ENCODE measurements at regions not wholly inside any gene's neighbourhood (a gene's known extent, or its start where the extent isn't known, plus 50 kb on each side); places are given as distances from the start of the nearest gene placed in this dataset.

DNA sequence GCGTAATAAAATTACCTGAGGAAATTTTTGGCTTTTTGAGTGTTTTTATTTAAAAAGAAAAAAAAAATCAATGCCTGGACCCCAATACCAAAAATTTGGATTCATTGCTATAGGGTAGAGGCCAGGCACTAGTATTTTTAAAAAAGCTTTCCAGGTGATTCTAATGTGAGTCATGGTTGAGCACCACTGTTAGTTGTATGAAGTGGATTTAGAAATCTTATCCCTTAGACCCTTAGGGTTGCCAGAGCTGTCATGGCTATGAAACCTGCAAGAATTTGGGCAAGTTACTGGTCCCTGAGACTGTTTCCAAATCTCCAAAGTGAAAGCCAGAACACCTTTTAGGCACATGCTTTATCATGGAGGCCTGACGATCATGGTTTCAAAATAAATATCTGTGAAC is 262.5 kb downstream of the AHR start:
- Histone ChIP-seq H3F3A (ENCODE audit: insufficient read depth) (no peaks in the 10 kb centered on the region), H3K36me3 (ENCODE audit: low read length) (no peaks in the 10 kb centered on the region), H3K79me2 (ENCODE audit: insufficient read depth, low read length) (no peaks in the 10 kb centered on the region), H3K9ac (ENCODE audit: low read length) (no peak overlapping the region), H4K20me1 (ENCODE audit: low read depth, low read length) (no peaks in the 10 kb centered on the region), H3K4me3 (ENCODE audit: insufficient read depth, low read length, poor library complexity, severe bottlenecking) (no peak overlapping the region), H3K27me3 (ENCODE audit: low read length) (no peaks in the 10 kb centered on the region), H3K4me2 (ENCODE audit: low read depth, low read length, poor library complexity, severe bottlenecking) (no peak overlapping the region), H3K9me3 (ENCODE audit: insufficient read depth, low read length) (no peaks in the 10 kb centered on the region), H3K27ac (ENCODE audit: low read depth, low read length) (no peak overlapping the region), H3K9me2 (replicated peaks; ENCODE audit: insufficient read depth, low read length) (no peaks in the 10 kb centered on the region), H2AFZ (ENCODE audit: low read depth, low read length, severe bottlenecking) (no peak overlapping the region)
- TF ChIP-seq CTCF (IDR thresholded peaks at IDR 0.05; ENCODE audit: insufficient read depth, low read length, poor library complexity, severe bottlenecking) = no peak
- TF ChIP-seq EZH2phosphoT487 (conservative IDR thresholded peaks at IDR 0.05; ENCODE audit: low read length) = no peak

DNA sequence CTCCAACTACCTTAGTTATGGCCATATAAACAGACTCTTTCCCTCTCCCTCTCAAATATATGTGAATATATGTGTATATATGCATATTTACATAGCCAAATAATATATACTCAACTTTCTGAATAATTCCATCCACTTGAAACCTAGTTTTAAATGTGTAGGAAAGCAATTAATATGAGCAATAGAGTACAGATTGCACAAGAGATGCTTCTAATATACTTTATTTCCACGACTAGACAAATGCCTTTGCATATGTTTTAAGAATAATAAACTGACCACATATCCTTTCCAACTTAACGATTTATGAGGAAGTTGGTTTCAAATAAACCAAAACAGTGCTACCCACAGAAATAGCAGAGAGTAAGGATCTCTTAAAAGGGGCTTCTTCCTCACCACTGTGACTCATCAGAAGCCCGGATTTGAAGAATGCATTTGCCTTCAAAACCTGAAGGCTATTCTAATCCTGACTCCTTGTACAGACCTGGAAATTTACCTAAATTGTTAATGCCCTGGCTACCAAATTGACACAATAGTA is 266.3 kb downstream of the AHR start:
- Histone ChIP-seq H4K20me1 (ENCODE audit: low read depth, low read length) (no peaks in the 10 kb centered on the region), H3K4me3 (ENCODE audit: insufficient read depth, low read length, poor library complexity, severe bottlenecking) (no peak overlapping the region), H2AFZ (ENCODE audit: low read depth, low read length, severe bottlenecking) (no peak overlapping the region), H3K27me3 (ENCODE audit: low read length) (no peaks in the 10 kb centered on the region), H3K4me2 (ENCODE audit: low read depth, low read length, poor library complexity, severe bottlenecking) (no peak overlapping the region), H3K79me2 (ENCODE audit: insufficient read depth, low read length) (no peaks in the 10 kb centered on the region), H3K9ac (ENCODE audit: low read length) (no peak overlapping the region), H3K36me3 (ENCODE audit: low read length) (no peaks in the 10 kb centered on the region), H3F3A (ENCODE audit: insufficient read depth) (no peaks in the 10 kb centered on the region), H3K27ac (ENCODE audit: low read depth, low read length) (no peak overlapping the region), H3K9me3 (ENCODE audit: insufficient read depth, low read length) (no peaks in the 10 kb centered on the region), H3K9me2 (replicated peaks; ENCODE audit: insufficient read depth, low read length) (no peaks in the 10 kb centered on the region)
- TF ChIP-seq CTCF (IDR thresholded peaks at IDR 0.05; ENCODE audit: insufficient read depth, low read length, poor library complexity, severe bottlenecking) (no peak), EZH2phosphoT487 (conservative IDR thresholded peaks at IDR 0.05; ENCODE audit: low read length) (no peak)

DNA sequence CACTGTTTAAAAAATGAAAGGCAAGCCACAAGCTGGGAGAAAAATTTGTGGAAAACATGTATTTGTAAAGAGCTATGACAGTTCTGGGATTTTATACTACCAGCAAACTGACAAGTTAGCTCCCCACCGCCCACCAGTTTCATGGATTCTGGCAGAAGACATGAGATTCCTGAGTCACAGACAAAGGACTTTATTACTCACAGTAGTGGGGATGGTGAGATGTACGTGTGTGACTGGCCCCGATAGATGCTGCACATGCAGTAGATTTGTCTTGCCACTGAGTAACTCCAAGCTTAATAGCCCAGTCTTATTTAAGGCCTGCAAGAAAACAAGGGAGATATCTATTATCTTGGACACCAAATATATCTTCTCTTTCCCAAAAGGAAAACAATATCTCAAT is 281.7 kb downstream of the AHR start:
- H3K4me2 ChIP-seq (ENCODE audit: low read depth, low read length, poor library complexity, severe bottlenecking) = no peak overlapping the region
- H3K79me2 ChIP-seq (ENCODE audit: insufficient read depth, low read length) = no peaks in the 10 kb centered on the region
- no peaks in the 10 kb centered on the region for H3K27me3 ChIP-seq (ENCODE audit: low read length)
- no peaks in the 10 kb centered on the region for H3K9me3 ChIP-seq (ENCODE audit: insufficient read depth, low read length)
- TF ChIP-seq CTCF (IDR thresholded peaks at IDR 0.05; ENCODE audit: insufficient read depth, low read length, poor library complexity, severe bottlenecking) (no peak), EZH2phosphoT487 (conservative IDR thresholded peaks at IDR 0.05; ENCODE audit: low read length) (no peak)
- no peaks in the 10 kb centered on the region for H4K20me1 ChIP-seq (ENCODE audit: low read depth, low read length)
- H2AFZ ChIP-seq (ENCODE audit: low read depth, low read length, severe bottlenecking) = no peak overlapping the region
- no peaks in the 10 kb centered on the region for H3K36me3 ChIP-seq (ENCODE audit: low read length)
- H3K9ac ChIP-seq (ENCODE audit: low read length) = no peak overlapping the region
- H3K4me3 ChIP-seq (ENCODE audit: insufficient read depth, low read length, poor library complexity, severe bottlenecking) = no peak overlapping the region
- no peaks in the 10 kb centered on the region for H3F3A ChIP-seq (ENCODE audit: insufficient read depth)
- H3K27ac ChIP-seq (ENCODE audit: low read depth, low read length) = no peak overlapping the region
- H3K9me2 ChIP-seq (replicated peaks; ENCODE audit: insufficient read depth, low read length) = no peaks in the 10 kb centered on the region
